Lower leg skin (tissue), 4 donors: ENCODE measurements at regions not wholly inside any gene's neighbourhood (a gene's known extent, or its start where the extent isn't known, plus 50 kb on each side); places are given as distances from the start of the nearest gene placed in this dataset.

Experiments
- DNase-seq, 2 donors: peaks; one replicate each; pipeline ENCODE4 v3.0.0-alpha.2; 2019; ENCODE audit warnings: low spot score in 2 of 2
- H3K4me3 ChIP-seq: fragments of 200-600 bp; sonication (generic); 2 replicates; pipeline ENCODE4 v1.5.1; 2017; ENCODE audit warnings: mild to moderate bottlenecking, low read depth; ENCODE audit not compliant: poor library complexity, severe bottlenecking
- POLR2A ChIP-seq, 2 donors: fragments of 450-650 bp; IDR thresholded peaks; one replicate each; pipeline ENCODE4 v1.6.1; 2016 to 2017; ENCODE audit warnings: antibody characterized with exemption in 2 of 2, mild to moderate bottlenecking in 1 of 2, moderate library complexity in 1 of 2
- WGBS, 2 donors: methylation state at CpG; one replicate each; pipeline ENCODE4 v1.1.5; 2018; 5-methylcytosine and 5-hydroxymethylcytosine counted together
- intact Hi-C: fragments of 100-400 bp; cut with DNase I; formaldehyde crosslinking; loops from one replicate; pipeline ENCODE4 v1.15.0; 2023; ENCODE audit warnings: low total_unique reads
- TF ChIP-seq, protein P1 (sequence below), 3 donors: fragments of 450-650 bp; IDR thresholded peaks; one replicate each; pipeline ENCODE4 v1.5.1; 2016; ENCODE audit warnings: antibody characterized with exemption in 3 of 3, mild to moderate bottlenecking in 3 of 3, moderate library complexity in 2 of 3

DNA sequence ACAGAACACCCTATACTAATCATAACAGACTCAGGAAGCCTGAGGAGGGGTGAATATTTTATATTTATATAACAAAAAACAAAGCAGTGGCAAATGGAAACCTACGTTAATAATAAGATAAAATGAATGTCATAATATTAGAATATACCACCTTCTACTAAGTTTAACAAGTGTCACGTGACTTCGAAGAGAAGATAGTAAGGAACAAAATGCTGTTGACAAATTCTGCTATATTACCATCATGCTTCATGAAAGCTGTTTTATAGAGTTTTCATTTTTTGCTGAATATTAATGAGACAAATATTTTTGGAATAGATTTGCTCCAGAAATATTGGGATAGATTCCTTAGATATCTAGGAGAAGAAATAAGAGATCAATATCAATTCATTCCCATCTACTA, 450.6 kb upstream of the DCN start:
- 95 to 98% methylated on average over 3 of the region's 3 CpGs for WGBS, 2 donors
- intact Hi-C loops: no loop called here
- no peak for DNase-seq
- no peak for TF ChIP-seq POLR2A (IDR thresholded peaks at IDR 0.05)
- TF ChIP-seq, protein P1, sequence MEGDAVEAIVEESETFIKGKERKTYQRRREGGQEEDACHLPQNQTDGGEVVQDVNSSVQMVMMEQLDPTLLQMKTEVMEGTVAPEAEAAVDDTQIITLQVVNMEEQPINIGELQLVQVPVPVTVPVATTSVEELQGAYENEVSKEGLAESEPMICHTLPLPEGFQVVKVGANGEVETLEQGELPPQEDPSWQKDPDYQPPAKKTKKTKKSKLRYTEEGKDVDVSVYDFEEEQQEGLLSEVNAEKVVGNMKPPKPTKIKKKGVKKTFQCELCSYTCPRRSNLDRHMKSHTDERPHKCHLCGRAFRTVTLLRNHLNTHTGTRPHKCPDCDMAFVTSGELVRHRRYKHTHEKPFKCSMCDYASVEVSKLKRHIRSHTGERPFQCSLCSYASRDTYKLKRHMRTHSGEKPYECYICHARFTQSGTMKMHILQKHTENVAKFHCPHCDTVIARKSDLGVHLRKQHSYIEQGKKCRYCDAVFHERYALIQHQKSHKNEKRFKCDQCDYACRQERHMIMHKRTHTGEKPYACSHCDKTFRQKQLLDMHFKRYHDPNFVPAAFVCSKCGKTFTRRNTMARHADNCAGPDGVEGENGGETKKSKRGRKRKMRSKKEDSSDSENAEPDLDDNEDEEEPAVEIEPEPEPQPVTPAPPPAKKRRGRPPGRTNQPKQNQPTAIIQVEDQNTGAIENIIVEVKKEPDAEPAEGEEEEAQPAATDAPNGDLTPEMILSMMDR (IDR thresholded peaks at IDR 0.05): no peak
- H3K4me3 ChIP-seq: no peak overlapping the region

- H3K4me3 ChIP-seq: no peak overlapping the region
- no peak for TF ChIP-seq POLR2A (IDR thresholded peaks at IDR 0.05)
- TF ChIP-seq, protein P1 (IDR thresholded peaks at IDR 0.05): no peak
These were observed 449.6 kb upstream of the DCN start for GRCh38 chr12:91632042-91632786.

DNA sequence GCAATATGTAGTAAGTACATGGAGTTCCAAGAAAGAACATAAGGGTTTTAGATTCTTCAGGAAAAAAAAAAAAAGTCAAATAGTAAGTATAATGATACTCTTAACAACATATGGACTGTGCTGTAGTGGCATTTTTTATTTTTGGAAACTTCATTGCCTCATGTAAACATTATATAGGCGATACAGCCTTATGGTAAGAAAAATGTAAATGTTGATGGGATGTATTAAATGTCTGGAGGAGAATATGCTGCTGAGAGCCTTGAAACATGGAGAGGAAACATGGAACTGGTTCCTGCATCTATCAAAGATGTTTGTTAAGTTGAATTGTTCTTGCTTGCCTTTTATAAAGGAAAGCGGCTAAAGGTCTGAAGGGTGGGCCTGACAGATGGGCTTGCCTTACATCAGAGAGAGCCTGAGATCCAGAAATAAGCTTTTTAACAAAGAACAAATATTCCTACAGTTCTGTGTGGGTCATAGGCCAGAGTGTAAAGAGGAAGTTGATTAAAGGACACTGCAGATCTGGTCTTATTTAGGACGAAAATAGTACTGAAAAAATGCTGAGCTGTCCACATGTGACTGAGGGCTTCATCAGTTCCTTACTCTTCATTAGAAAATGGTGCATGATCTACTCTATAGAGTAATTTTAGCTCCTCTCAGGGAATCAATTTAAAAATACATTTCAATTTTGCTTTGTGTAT, 448.1 kb upstream of the DCN start:
- 83% methylated on average over 3 of the region's 3 CpGs for WGBS, 2 donors
- no peak for DNase-seq
- intact Hi-C loops: no loop called here
- no peak overlapping the region for H3K4me3 ChIP-seq
- TF ChIP-seq, protein P1 (IDR thresholded peaks at IDR 0.05): no peak
- no peak for TF ChIP-seq POLR2A (IDR thresholded peaks at IDR 0.05)

More at GRCh38 chr12:91632042-91632786, 449.6 kb upstream of the DCN start:
- intact Hi-C loops: no loop called here
- no peak for DNase-seq
- WGBS, 2 donors: 93 to 95% methylated on average over 4 of the region's 4 CpGs

- DNase-seq: no peak
- no peak for TF ChIP-seq POLR2A (IDR thresholded peaks at IDR 0.05)
- TF ChIP-seq, protein P1 (IDR thresholded peaks at IDR 0.05): no peak
- no peak overlapping the region for H3K4me3 ChIP-seq
- intact Hi-C loops: no loop called here
- 91% methylated on average over 5 of the region's 5 CpGs for WGBS, 2 donors
These were observed 447.5 kb upstream of the DCN start for GRCh38 chr12:91630083-91630482.

GRCh38 chr12:91629440-91629839, 446.8 kb upstream of the DCN start:
- no peak for DNase-seq
- WGBS, 2 donors: 68 to 81% methylated on average over 2 of the region's 2 CpGs
- TF ChIP-seq, protein P1 (IDR thresholded peaks at IDR 0.05): no peak
- TF ChIP-seq POLR2A (IDR thresholded peaks at IDR 0.05): no peak
- intact Hi-C loops: no loop called here
- H3K4me3 ChIP-seq: no peak overlapping the region
